HG02571 (cell line): ENCODE measurements at regions not wholly inside any gene's neighbourhood (a gene's known extent, or its start where the extent isn't known, plus 50 kb on each side); places are given as distances from the start of the nearest gene placed in this dataset.

Experiments used
- ATAC-seq: cut with Tn5 transposase; IDR thresholded peaks from one replicate; pipeline ENCODE4 v1.9.1; 2021; ENCODE audit warnings: mild to moderate bottlenecking, moderate library complexity; ENCODE audit not compliant: unreplicated experiment

DNA sequence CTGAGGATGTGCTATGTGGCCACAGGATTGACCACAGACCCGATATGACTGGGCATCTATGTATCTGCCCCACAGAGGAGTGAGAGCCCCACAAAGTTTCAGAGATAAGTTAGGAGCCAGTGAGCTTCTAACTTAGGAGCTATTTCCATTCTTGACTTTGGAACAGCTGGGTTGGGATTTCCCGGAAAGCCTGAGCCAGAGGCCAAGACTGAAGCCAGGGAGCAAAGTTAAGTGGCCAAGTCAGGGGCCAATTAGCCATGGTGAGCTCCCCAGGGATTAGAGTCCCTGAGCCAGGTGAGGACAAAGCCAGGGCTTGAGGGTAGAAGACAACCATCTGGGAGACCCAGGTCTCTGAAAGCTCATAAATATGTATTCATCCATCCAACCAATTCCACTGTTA, 143.6 kb downstream of the MAFB start:
- no peak for ATAC-seq

DNA sequence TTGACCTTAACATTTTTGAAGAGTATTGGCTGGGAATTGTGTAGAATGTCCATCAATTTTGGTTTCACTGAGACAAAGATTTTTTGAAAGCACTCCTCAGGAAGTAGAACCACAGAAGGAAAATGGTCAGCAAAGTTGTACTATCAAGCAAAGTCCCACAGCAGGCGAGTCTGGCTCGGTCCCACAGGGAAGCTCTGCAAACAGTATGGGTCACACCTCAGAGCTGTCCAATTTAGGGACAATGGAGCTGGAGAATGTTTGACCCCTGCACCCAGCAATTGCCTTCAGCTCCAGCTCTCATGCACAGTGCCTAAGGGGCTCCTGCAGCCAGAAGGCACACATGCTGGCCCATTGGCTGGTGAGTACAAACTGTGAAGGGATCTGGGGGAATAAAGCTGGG, 147.0 kb downstream of the MAFB start:
- ATAC-seq: no peak

GRCh38 chr20:40540166-40540565, 148.9 kb downstream of the MAFB start:
- ATAC-seq: no peak

DNA sequence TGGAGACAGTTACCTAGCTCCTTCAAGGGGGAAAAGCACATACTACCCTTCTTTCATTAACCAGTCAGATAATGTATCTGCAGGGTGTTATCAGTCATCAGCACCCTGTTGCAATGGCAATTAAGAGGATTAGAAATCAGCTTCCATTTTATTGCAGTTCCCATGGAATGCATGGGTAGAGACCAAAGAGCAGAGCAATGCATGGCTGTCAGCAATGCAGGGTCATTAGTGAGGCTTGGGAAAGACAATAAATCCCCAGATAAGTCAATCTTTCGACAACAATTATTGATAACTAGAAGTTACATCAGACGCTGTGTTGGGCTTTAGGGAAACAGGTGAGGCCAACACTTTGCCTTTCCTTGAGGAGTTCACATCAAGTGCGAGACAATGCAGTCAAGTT, 150.9 kb downstream of the MAFB start:
- no peak for ATAC-seq

- no peak for ATAC-seq
Measured at GRCh38 chr20:40536808-40537207, 152.2 kb downstream of the MAFB start.

DNA sequence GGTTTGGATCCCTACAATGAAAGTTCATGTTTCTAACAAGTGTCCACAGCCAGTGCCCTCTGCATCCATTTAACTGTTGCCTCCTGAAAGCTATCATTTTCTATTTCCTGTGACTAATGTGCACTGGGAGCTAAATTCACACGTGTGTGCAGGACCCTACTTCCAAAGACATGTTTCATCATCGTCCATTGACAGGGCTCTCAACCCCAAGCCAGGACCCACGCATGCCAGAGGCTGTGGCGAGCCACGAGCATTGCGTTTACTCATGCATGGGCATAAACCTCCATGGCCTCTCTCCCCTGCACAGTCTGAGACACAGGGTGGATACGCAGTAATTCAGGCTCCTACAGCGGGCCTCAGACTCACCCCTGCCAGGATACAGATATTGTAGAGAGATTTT, 153.2 kb downstream of the MAFB start:
- ATAC-seq: no peak

DNA sequence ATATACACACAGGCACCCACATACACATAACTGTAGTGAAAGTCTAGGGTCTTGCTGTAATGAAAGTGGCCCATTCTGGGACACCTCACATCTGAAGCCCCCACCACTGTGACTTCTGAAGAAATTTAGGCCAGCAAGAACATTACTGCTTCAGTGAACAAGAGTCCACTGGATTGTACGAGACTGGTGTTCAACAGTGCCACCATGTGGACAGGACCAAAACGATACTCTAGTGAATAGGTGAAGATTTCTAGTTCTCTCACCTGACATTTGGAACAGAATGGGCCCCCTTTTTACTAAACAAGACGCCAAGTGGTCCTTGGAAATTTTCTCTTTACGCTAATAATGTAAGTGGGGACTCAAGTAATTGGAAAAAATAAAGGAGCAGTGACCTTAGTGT, 156.9 kb downstream of the MAFB start:
- ATAC-seq: no peak

GRCh38 chr20:40525351-40525750, 163.7 kb downstream of the MAFB start:
- no peak for ATAC-seq

GRCh38 chr20:40524071-40524470, 165.0 kb downstream of the MAFB start:
- ATAC-seq: no peak

DNA sequence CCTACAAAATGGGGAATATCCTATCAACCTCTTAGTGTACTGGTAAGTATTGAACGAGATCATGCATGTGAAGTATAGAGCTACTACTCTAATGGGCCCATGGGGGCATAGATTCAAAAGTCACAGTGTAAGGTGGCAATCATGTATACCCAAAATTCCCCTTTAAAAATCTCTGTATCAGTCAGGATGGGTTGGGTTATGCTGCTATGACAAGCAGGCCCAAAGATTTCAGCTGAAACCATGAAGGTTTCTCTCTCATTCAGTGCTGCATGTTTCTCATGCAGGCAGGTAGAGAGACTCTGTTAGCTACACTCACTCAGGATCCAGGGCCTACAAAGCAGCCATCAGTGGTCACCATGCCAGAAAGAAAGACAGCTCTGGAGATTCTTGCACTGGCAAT, 166.6 kb downstream of the MAFB start:
- ATAC-seq: no peak

DNA sequence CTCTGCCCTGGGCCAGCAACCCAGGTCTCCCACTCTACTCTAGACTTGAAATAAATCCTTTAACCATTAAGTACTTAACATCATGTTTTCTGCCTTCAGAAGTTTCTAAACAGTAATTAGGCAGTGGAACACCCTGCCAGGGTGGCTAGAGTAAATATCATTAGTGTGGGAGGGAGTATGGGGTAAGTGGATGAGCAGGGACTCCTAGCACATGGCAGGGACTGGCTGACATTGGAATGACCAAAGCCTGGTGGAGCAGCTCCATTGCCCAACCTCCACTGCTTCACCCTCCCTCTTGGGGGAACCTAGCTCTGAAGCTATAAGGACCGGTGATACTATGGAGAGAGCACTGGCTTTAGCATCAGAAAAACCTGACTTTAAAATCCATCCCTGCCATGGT, 167.1 kb downstream of the MAFB start:
- ATAC-seq: no peak

- ATAC-seq: no peak
Measured at GRCh38 chr20:40519918-40520317, 169.1 kb downstream of the MAFB start.

DNA sequence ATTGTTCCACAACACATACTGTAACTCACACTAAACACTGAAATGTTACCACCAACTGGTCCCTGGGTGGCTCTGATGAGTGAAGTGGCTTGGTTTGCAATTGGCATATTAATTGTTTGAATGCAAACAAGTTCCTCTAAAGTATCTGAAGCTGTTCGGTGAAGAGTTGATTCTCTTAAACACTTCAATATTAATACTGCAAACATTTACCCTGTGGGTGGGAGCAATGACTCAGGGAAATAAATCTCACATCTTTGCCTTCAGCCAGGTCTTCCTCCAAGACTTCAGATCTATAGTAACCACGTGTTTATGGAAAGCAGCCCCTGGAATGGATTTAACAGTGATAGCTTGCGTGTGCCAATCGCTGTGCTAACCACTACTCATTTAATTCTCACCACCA, 176.0 kb downstream of the MAFB start:
- ATAC-seq: no peak

DNA sequence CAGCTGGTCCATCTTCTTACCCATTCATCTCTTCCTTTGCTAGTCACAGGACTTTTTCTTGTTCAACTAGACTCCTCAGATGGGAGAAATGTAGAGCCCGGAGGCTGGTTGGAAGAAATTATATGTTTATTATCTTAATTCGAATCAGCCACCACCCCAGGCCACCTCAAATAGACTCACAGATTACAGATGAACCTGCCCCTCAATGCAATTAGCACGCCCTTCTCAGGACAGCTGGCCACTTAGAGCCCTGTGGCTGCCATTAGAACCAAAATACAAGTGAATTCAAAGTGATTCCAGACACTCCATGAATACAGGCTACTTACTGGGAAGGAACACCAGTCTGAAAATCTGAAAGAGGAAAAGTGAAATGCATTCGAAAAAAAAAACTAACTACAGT, 176.4 kb downstream of the MAFB start:
- ATAC-seq: no peak

GRCh38 chr20:40511478-40511877, 177.6 kb downstream of the MAFB start:
- ATAC-seq: no peak

- no peak for ATAC-seq
Measured at GRCh38 chr20:40510622-40511021, 178.4 kb downstream of the MAFB start.

DNA sequence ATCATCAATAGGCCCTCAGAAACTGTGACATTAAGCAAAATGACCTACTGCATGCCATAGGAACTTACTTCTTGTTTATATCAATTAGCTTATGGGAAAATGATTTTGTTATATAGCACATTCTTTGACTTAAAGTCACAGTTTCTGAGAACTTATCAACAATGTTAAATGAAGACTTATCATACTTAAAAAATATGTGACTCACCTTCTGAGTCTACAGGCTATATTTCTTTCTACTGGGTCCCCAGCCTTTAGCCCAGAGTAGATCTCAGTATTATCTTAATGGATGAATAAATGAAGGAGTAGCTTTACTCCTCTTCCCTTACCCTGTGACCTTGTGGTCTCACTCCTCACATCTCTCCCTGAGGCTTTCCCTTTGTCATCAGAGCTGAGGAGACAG, 180.2 kb downstream of the MAFB start:
- ATAC-seq: no peak

DNA sequence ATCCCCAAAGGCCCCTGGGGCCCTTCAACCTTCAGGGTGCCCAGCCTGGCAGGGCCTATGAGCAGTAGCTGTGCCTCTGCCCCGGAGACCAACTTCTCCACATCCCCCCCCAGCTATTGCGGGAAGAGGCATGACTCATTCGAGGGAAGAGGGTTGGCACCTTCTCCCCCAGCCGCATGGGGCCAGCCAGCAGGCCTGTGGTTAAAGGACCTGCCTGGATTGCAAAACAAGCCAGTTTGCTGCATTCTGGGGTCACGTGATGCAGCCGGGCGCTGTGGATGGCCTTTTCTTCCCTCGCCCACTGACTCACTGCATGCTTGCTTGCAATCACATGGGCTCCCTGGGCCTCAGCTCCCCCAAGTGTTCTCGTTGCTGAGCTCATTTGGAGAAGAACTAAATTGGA, 182.5 kb downstream of the MAFB start:
- no peak for ATAC-seq

- ATAC-seq: no peak
Measured at GRCh38 chr20:40503119-40503518, 185.9 kb downstream of the MAFB start.

GRCh38 chr20:40502576-40502975, 186.5 kb downstream of the MAFB start:
- no peak for ATAC-seq

GRCh38 chr20:40499391-40499790, 189.6 kb downstream of the MAFB start:
- ATAC-seq: no peak

DNA sequence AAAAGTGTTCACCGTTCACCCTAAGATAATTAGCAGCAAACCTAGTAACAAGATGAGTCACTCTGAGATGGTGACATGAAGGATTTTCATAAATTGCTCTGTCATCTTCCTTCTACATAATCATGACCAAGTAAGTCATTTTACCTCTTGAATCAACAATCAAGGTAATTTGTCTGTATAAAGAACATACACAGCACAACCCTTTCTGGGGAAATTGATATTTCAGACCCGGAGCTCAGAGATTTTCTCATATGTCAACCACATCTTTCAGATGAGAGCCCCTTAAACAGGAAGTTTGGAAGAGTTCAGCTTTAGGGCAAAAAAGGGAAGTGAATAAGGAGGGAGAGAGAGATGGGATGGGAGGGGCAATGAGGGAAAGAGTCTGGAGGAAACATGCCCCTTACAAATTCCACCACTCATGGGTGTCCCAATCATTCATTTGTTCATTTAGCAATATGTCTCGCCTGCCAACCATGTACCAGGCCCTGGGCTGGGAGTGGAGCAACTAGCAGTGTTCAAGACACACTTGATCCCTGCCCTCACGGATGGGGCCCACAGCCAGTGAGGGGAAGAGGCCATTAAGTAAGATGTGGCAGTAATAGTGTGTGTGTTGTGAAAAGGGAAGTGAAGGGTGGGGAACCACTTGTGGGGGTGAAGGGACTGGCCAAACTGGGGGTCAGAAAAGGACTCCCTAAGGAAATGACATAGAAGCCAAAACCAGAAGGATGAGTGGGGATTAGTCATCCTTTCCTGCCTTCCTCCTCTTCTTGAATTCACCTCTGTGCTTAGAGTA, 190.9 kb downstream of the MAFB start:
- no peak for ATAC-seq

GRCh38 chr20:40495956-40496355, 193.1 kb downstream of the MAFB start:
- no peak for ATAC-seq
